Activated T-cell treated with anti-CD3 and anti-CD28 coated beads, Interleukin-2, amount 50 U/mL, for 72 hours (primary cell): ENCODE measurements at regions not wholly inside any gene's neighbourhood (a gene's known extent, or its start where the extent isn't known, plus 50 kb on each side); places are given as distances from the start of the nearest gene placed in this dataset.

Experiments
- ATAC-seq, 2 donors: fragments of 150-1000 bp; cut with Tn5 transposase; replicated peaks in 1 of 2; 2 replicates each; pipeline ENCODE4 v1.10.0; 2021; ENCODE audit warnings: moderate library complexity in 2 of 2, mild to moderate bottlenecking in 1 of 2
- DNase-seq, 2 donors: peaks; one replicate each; pipeline ENCODE4 v3.0.0; 2021 to 2022; ENCODE audit warnings: mixed read lengths in 1 of 2
- H3K27ac Mint-ChIP-seq: one replicate; pipeline ENCODE4 v1.8.0; 2022; ENCODE audit warnings: mild to moderate bottlenecking, moderate library complexity, mixed read lengths
- H3K27me3 Mint-ChIP-seq: one replicate; pipeline ENCODE4 v1.8.0; 2022; ENCODE audit warnings: low read depth, mixed read lengths
- H3K36me3 Mint-ChIP-seq, 2 donors: one replicate each; pipeline ENCODE4 v1.8.0; 2022; ENCODE audit warnings: mixed read lengths in 2 of 2, mild to moderate bottlenecking in 1 of 2; ENCODE audit not compliant: insufficient read depth in 2 of 2
- H3K4me1 Mint-ChIP-seq: one replicate; pipeline ENCODE4 v1.8.0; 2022; ENCODE audit warnings: low read depth, mixed read lengths
- H3K4me3 Mint-ChIP-seq, 2 donors: one replicate each; pipeline ENCODE4 v1.8.0; 2022; ENCODE audit warnings: mild to moderate bottlenecking in 2 of 2, mixed read lengths in 2 of 2, moderate library complexity in 2 of 2
- H3K9me3 Mint-ChIP-seq, 2 donors: one replicate each; pipeline ENCODE4 v1.8.0; 2022; ENCODE audit warnings: mixed read lengths in 2 of 2

DNA sequence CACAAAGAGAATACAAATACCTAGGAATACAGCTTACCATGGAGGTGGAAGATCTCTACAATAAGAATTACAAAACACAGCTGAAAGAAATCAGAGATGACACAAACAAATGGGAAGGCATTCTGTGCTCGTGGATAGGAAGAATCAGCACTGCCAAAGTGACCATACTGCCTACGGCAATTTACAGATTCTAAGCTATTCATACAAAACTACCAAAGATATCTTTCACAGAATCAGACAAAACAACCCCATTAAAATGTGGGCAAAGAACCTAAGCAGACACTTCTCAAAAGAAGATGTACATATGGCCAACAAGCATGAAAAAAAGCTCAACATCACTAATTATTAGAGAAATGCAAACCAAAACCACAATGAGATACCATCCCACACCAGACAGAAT lies 133.2 kb upstream of the SSTR4 start:
- DNase-seq (no peak), ATAC-seq (no peak)
- Mint-ChIP-seq H3K36me3 (peaks cover 0 to 2% of the 10 kb centered on the region in 2 donors), H3K9me3 (peaks cover 9 to 13% of the 10 kb centered on the region in 2 donors), H3K27me3 (no peaks in the 10 kb centered on the region), H3K4me1 (no peaks in the 10 kb centered on the region), H3K27ac (no peak overlapping the region), H3K4me3 (no peak overlapping the region)

GRCh38 chr20:22904386-22904785 lies 130.7 kb upstream of the SSTR4 start:
- ATAC-seq = no peak
- peaks cover 0 to 2% of the 10 kb centered on the region in 2 donors for H3K36me3 Mint-ChIP-seq
- no peaks in the 10 kb centered on the region for H3K27me3 Mint-ChIP-seq
- peaks cover 9 to 13% of the 10 kb centered on the region in 2 donors for H3K9me3 Mint-ChIP-seq
- no peak overlapping the region for H3K4me3 Mint-ChIP-seq
- H3K27ac Mint-ChIP-seq = no peak overlapping the region
- H3K4me1 Mint-ChIP-seq = no peaks in the 10 kb centered on the region
- no peak for DNase-seq

GRCh38 chr20:22904905-22905304 lies 130.2 kb upstream of the SSTR4 start:
- no peak for ATAC-seq
- no peak for DNase-seq
- no peak overlapping the region for H3K4me3 Mint-ChIP-seq
- no peaks in the 10 kb centered on the region for H3K4me1 Mint-ChIP-seq
- no peaks in the 10 kb centered on the region for H3K27me3 Mint-ChIP-seq
- peaks cover 9 to 13% of the 10 kb centered on the region in 2 donors for H3K9me3 Mint-ChIP-seq
- peaks cover 0 to 2% of the 10 kb centered on the region in 2 donors for H3K36me3 Mint-ChIP-seq
- no peak overlapping the region for H3K27ac Mint-ChIP-seq

DNA sequence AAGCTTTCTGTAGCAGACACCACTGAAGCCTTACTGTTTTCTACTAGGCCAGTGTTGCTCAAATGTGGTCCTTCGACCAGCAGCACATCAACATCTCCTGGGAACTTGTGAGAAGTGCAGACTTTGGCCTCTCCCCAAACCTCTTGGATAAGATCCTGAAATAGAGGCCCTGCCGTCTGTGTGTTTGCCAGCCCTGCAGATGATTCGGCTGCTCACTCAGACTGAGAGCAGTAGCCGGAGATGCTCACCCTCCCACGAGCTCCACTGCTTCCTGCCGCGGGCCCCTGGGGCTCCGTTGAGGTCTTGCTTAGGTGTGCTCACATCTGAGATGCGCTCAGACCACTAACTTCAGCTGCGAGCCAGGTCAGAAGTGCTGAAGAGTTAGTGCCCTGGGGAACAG lies 129.5 kb upstream of the SSTR4 start:
- Mint-ChIP-seq H3K4me3 (no peak overlapping the region), H3K27ac (no peak overlapping the region), H3K9me3 (peaks cover 7 to 13% of the 10 kb centered on the region in 2 donors), H3K36me3 (peaks cover 0 to 2% of the 10 kb centered on the region in 2 donors), H3K4me1 (no peaks in the 10 kb centered on the region), H3K27me3 (no peaks in the 10 kb centered on the region)
- no peak for ATAC-seq
- peak in 1 of 2 donors; percentile 2 for DNase-seq

GRCh38 chr20:22908437-22908836 lies 126.7 kb upstream of the SSTR4 start:
- H3K27ac Mint-ChIP-seq = no peak overlapping the region
- H3K4me1 Mint-ChIP-seq = no peaks in the 10 kb centered on the region
- H3K9me3 Mint-ChIP-seq = no peaks in the 10 kb centered on the region
- ATAC-seq = no peak
- no peak for DNase-seq
- no peak overlapping the region for H3K4me3 Mint-ChIP-seq
- no peaks in the 10 kb centered on the region for H3K27me3 Mint-ChIP-seq
- no peaks in the 10 kb centered on the region for H3K36me3 Mint-ChIP-seq

DNA sequence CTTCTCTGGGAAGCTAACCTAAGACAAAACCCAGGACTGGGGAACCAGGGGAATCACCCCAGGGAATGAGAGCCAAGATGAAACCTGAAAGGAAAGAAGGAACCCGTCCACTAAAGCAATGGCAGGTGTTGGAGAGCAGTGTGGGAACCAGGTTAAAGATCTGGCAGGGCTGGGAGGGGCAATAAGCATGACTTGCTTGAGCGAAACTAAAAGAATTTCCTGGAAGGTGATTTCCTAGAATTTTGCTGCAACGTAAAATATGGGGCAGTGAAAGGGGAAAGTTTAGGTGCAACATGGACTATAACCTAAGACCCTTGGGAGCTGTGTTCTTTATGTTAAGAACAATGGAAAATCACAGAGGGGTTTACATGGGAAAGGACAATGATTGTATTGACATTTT lies 126.2 kb upstream of the SSTR4 start:
- H3K4me3 Mint-ChIP-seq = no peak overlapping the region
- ATAC-seq (no peak), DNase-seq (no peak)
- H3K36me3 Mint-ChIP-seq = no peaks in the 10 kb centered on the region
- no peaks in the 10 kb centered on the region for H3K27me3 Mint-ChIP-seq
- H3K4me1 Mint-ChIP-seq = no peaks in the 10 kb centered on the region
- no peak overlapping the region for H3K27ac Mint-ChIP-seq
- H3K9me3 Mint-ChIP-seq = peaks cover 0 to 3% of the 10 kb centered on the region in 2 donors

GRCh38 chr20:22909436-22909835 lies 125.7 kb upstream of the SSTR4 start:
- H3K9me3 Mint-ChIP-seq = peaks cover 0 to 3% of the 10 kb centered on the region in 2 donors
- no peaks in the 10 kb centered on the region for H3K36me3 Mint-ChIP-seq
- H3K4me3 Mint-ChIP-seq = no peak overlapping the region
- no peaks in the 10 kb centered on the region for H3K4me1 Mint-ChIP-seq
- no peak overlapping the region for H3K27ac Mint-ChIP-seq
- DNase-seq (no peak), ATAC-seq (no peak)
- no peaks in the 10 kb centered on the region for H3K27me3 Mint-ChIP-seq

GRCh38 chr20:22910287-22910852 lies 124.7 kb upstream of the SSTR4 start:
- Mint-ChIP-seq H3K27me3 (no peaks in the 10 kb centered on the region), H3K27ac (no peak overlapping the region), H3K4me1 (no peaks in the 10 kb centered on the region), H3K36me3 (no peaks in the 10 kb centered on the region), H3K4me3 (no peak overlapping the region), H3K9me3 (peaks cover 0 to 3% of the 10 kb centered on the region in 2 donors)
- ATAC-seq (no peak), DNase-seq (no peak)

- peaks cover 0 to 3% of the 10 kb centered on the region in 2 donors for H3K9me3 Mint-ChIP-seq
- no peak overlapping the region for H3K4me3 Mint-ChIP-seq
- no peaks in the 10 kb centered on the region for H3K27me3 Mint-ChIP-seq
- DNase-seq (no peak), ATAC-seq (no peak)
- H3K36me3 Mint-ChIP-seq = no peaks in the 10 kb centered on the region
- H3K4me1 Mint-ChIP-seq = no peaks in the 10 kb centered on the region
- H3K27ac Mint-ChIP-seq = no peak overlapping the region
Observed at GRCh38 chr20:22914291-22914690, 120.8 kb upstream of the SSTR4 start.

- no peaks in the 10 kb centered on the region for H3K27me3 Mint-ChIP-seq
- H3K36me3 Mint-ChIP-seq = no peaks in the 10 kb centered on the region
- H3K27ac Mint-ChIP-seq = no peak overlapping the region
- no peak overlapping the region for H3K4me3 Mint-ChIP-seq
- ATAC-seq = no peak
- no peak for DNase-seq
- H3K9me3 Mint-ChIP-seq = peaks cover 0 to 5% of the 10 kb centered on the region in 2 donors
- no peaks in the 10 kb centered on the region for H3K4me1 Mint-ChIP-seq
Observed at GRCh38 chr20:22915512-22915911, 119.6 kb upstream of the SSTR4 start.

GRCh38 chr20:22916021-22916842 lies 118.9 kb upstream of the SSTR4 start:
- Mint-ChIP-seq H3K27me3 (no peaks in the 10 kb centered on the region), H3K4me3 (no peak overlapping the region), H3K9me3 (peaks cover 0 to 5% of the 10 kb centered on the region in 2 donors), H3K4me1 (no peaks in the 10 kb centered on the region), H3K36me3 (no peaks in the 10 kb centered on the region), H3K27ac (no peak overlapping the region)
- DNase-seq (no peak), ATAC-seq (no peak)

- H3K27me3 Mint-ChIP-seq = peaks cover 8% of the 10 kb centered on the region
- H3K9me3 Mint-ChIP-seq = peaks cover 0 to 5% of the 10 kb centered on the region in 2 donors
- no peaks in the 10 kb centered on the region for H3K36me3 Mint-ChIP-seq
- no peak overlapping the region for H3K4me3 Mint-ChIP-seq
- DNase-seq = no peak
- no peak overlapping the region for H3K27ac Mint-ChIP-seq
- ATAC-seq = no peak
- H3K4me1 Mint-ChIP-seq = no peaks in the 10 kb centered on the region
Observed at GRCh38 chr20:22918286-22918983, 116.7 kb upstream of the SSTR4 start.

GRCh38 chr20:22920898-22921297 lies 114.2 kb upstream of the SSTR4 start:
- H3K4me3 Mint-ChIP-seq = no peak overlapping the region
- H3K27ac Mint-ChIP-seq = no peak overlapping the region
- no peaks in the 10 kb centered on the region for H3K36me3 Mint-ChIP-seq
- peaks cover 0 to 2% of the 10 kb centered on the region in 2 donors for H3K9me3 Mint-ChIP-seq
- no peak for DNase-seq
- H3K27me3 Mint-ChIP-seq = peaks cover 16% of the 10 kb centered on the region
- ATAC-seq = no peak
- H3K4me1 Mint-ChIP-seq = no peaks in the 10 kb centered on the region
